HG03575 (cell line): ENCODE measurements at regions not wholly inside any gene's neighbourhood (a gene's known extent, or its start where the extent isn't known, plus 50 kb on each side); places are given as distances from the start of the nearest gene placed in this dataset.

ENCODE experiments used
- ATAC-seq: cut with Tn5 transposase; IDR thresholded peaks from one replicate; pipeline ENCODE4 v1.9.1; 2021; ENCODE audit not compliant: unreplicated experiment, insufficient number of reproducible peaks, low FRiP score; ENCODE audit errors: extremely low read depth

- ATAC-seq = no peak
These were observed 217.8 kb upstream of the PMFBP1 start for GRCh38 chr16:72389791-72390190.

DNA sequence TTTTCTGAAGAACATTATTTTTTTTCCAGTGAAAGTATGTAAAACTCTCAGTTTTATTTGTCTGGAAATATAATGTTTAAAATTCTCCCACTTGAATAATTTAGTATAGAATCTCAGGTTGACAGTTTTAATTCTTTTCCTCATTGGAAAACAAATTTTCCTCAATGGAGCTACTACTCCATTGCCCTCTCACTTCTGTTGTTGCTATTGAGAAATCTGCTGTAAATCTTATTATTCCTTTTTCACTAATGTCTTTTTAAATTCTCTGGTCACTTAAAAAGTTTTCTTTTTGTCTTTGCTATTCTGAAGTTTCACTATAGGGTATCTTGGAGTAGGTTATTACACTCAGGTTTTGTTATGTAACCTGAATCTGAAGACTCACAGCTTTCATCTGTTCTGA is 216.1 kb upstream of the PMFBP1 start:
- ATAC-seq = no peak

- ATAC-seq = no peak
These were observed 212.7 kb upstream of the PMFBP1 start for GRCh38 chr16:72384651-72385050.

DNA sequence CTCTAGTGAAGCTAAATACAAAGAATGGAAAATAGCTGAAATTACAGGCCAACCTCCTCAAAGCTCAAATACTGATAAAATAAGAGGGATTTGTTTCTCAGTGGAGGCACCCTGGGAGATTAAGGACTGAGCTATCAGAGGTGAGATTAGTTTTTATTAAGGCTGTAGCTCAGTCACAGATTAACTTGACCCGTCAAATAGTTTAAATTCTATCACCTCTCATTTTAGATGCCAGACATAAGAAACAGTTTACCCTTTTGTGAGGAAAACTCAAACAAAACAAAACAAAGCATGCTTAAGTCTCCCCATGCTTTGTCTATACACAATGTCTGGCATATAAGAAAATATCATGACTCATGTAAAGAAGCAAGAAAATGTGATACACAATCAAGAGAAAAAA is 208.3 kb upstream of the PMFBP1 start:
- no peak for ATAC-seq

GRCh38 chr16:72373201-72373600 is 201.2 kb upstream of the PMFBP1 start:
- ATAC-seq = no peak

DNA sequence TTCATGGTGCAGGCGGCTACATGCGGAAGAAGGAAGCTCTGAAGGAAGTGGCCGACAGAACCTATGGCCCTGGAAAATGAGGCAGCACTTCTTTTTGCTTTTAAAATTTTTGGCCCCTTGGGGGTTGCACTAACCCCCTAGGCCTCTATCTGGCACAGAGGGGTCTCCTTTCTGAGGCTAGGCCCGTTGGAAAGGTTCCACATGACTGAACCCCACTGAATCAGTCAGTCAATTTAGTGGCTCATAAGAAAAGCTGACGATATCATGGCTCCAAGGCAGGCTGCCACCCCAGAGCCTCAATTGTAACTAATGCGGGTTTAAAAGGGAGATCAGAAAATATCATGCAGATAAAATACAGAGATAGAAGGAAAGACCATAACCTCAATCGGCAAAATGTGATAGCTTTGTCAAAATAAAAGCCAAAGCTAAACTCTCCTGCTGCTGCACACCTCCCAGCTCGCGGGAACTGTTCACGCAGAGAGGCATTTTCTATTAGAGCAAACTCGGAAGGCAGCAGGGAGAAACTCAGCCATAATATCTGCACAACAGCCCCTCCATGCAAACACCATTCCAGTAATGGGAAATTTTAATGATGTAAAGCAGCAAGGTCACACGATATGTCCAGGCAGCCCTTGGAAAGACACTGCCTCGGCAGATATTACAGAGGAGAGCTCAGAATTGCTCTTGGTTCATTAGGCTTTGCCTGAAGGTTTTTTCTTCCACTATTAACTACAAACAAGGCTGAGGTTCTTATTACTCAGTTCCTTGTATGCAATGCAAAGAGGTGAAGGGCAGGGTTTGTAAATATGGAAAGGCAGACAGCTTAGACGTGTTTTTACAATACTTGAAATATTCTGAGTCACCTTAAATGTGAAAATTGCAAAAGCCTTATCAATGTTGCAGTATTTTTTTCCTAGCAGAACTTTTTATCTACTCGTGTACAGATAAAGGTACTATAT is 200.4 kb upstream of the PMFBP1 start:
- no peak for ATAC-seq

DNA sequence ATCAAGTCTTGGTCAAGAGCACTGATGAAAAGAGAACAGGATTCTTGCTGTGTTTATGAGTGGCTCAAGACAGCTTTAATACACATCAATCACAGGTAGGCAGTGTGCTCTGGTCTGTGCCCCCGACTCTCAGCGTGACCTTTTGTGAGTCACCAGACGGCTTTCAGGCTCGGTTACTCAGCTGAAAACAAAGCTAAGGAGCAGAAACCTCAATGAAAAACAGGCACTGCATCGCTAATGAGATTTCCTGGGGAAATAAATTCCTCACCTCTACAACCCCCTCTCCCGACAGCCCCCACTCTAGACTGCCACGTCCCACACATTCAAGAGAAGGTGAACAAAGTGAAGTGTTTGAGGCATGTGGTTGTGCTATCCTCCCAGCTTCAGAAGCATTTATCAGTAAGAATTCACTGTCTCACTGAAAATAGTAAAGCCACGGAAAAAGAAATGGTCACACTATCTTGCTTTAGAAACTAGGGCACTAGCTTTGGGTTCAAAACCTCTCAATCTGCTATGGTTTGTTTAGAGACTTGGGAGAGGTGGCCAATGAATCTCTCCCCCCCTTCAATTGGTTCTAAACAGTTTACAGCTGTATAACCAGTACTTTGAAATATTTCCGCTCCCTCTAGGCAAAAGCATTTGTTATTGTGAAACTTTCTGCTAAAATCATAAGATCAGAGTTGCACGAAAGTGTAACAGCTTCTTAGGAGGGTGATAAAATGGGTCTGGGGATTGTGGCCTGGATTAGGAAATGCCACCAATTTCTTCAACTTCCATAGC is 199.5 kb upstream of the PMFBP1 start:
- no peak for ATAC-seq

- no peak for ATAC-seq
These were observed 197.3 kb upstream of the PMFBP1 start for GRCh38 chr16:72369274-72369673.

DNA sequence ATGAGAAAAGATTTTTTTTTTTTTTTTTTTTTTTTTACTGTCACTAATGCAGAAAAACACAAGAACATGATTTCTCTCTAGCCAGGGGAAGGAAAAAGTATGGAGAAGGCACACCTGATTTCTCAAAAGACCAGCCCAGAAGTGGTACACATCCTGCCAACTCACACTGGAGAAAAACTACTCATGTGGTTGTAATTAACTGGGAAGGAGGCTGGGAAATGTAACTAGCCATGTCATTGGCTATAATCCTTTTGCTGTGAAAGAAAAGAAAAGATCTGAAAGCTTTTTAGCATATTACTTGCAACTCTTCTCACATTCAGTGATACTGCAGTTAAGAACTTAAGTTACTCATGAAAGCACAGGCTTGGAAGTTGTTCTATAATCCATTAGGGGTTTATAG is 195.9 kb upstream of the PMFBP1 start:
- ATAC-seq = no peak

GRCh38 chr16:72362973-72363372 is 191.0 kb upstream of the PMFBP1 start:
- ATAC-seq = no peak

DNA sequence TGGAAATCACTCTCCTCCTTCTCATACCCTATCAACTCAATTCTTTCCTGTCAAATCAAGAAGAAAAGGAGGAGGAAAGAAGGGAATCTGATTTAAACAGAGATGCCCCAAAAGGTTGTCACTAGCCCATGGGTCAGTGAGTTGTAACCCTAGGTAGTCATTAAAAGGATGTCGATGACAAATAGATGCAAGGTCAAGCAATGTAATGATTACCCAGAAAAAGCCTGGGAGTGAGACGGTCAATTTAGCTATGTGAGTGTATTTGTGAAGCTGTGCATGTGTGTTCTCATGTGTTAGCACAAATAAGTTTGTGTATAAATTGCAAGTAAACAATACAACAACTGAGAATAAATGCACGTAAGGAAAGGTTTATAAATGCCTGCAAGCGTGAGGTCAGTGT is 190.5 kb upstream of the PMFBP1 start:
- ATAC-seq = no peak

DNA sequence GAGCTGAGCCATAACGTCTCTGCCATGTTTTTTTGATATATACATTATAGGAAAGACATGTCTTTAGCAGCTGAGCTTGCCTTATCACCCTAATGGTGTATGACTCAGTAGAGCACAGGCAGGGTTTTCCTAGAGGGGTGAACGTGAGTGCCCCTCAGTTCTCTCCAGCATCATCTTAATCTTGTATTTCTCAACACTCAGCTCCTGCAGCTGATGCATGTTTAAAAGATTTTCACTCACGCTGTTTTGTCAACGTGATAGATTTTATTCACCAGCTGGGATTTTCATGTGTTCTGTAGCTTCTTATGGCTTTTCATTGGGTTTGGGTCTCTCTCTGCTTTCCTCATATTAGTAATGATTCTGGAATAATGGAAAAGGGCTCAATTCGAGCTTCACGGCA is 186.0 kb upstream of the PMFBP1 start:
- ATAC-seq = no peak

DNA sequence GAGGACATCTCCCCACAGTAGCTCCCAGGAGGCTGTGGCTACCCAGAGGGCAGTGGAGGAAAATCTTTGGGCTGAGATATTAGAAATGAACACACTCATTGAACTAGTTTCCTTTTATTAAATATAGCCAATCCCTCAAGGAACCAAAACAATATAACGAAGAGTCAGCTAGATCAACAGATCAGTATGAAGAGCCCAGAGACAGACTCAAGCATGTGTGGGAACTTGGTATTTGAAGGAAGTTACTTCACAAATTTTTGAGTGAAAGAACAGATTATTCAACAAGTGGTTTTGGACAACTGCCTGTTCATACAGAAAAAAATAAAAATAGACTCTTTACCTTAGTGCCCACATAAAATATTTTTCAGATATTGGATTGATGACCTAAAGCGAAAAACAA is 183.6 kb upstream of the PMFBP1 start:
- no peak for ATAC-seq

- ATAC-seq = no peak
These were observed 177.8 kb upstream of the PMFBP1 start for GRCh38 chr16:72349719-72350118.

- no peak for ATAC-seq
These were observed 161.0 kb upstream of the PMFBP1 start for GRCh38 chr16:72332926-72333325.

GRCh38 chr16:72324578-72324977 is 152.6 kb upstream of the PMFBP1 start:
- ATAC-seq = no peak

DNA sequence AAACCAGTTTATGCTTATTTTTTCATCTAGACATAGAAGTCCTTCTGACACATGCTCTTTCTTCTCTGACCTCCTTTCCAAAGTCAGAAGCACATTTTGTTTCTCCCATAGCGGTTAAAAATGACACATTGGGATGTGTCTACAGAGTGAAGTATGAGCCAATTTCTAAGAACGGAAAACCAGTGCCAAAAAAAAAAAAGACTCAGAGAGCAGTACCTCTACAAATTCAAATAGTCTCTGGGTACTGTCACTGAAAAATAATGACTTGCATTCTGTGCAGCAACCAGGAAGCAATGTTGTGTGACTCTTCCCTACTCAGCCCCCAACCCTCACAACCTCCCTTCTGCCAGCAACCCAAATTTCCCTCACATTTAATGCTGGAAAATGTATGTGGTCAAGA is 145.5 kb upstream of the PMFBP1 start:
- no peak for ATAC-seq

DNA sequence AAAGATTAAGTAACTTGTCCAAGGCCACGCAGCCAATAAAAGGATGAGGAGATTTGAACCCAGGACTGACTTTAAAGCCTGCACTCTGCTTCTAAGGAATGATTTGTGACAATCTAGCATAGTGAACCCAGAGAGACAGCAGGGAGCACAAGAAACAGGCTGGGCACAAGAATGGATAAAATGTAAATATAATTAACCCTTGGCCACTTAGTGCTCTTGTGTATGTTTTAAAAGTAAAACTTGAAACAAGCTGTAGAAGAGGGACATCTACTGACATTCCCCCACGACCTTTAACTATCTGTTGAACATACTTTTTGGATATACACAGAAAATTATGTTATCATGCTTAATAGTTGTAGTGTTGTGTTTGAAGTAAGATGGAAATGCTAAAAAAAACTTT is 141.9 kb upstream of the PMFBP1 start:
- ATAC-seq = no peak

DNA sequence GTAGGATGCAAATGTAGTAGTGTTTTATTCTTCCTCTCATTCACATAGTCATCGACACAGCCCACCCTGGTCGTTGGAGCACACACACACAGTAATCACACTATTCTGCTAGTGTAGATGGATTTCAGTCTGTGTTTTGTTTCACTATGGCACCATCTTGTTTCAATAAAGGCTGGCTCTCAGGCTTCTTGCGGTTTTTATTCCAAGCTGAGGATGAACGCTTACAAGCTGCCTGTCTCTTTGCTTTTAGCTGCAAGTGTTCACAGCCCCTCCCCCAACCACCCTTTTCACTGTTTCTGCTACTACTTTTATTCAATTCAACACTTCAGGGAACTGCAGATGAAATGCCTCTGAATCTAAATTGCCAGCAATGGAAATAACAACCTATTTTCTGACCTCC is 140.9 kb upstream of the PMFBP1 start:
- ATAC-seq = no peak

- ATAC-seq = no peak
These were observed 139.5 kb upstream of the PMFBP1 start for GRCh38 chr16:72311426-72311825.
